Transverse colon (tissue), 4 donors: ENCODE measurements at regions not wholly inside any gene's neighbourhood (a gene's known extent, or its start where the extent isn't known, plus 50 kb on each side); places are given as distances from the start of the nearest gene placed in this dataset.
"Not testable (repeated sequence)": the region's sequence is repeated elsewhere in the genome, so short reads cannot be mapped to it uniquely, and the experiment has no call there.

Source experiments
- DNase-seq: peaks from one replicate; pipeline ENCODE4 v3.0.0-alpha.2; 2019
- H3K27ac ChIP-seq, 4 donors: fragments of 200-600 bp; sonication (generic); 2 replicates each; pipeline ENCODE4 v1.5.1; 2016 to 2018; ENCODE audit warnings: inconsistent platforms in 4 of 4
- H3K27me3 ChIP-seq: fragments of 200-600 bp; sonication (generic); 2 replicates; pipeline ENCODE4 v1.5.1; 2017; ENCODE audit warnings: inconsistent platforms
- H3K36me3 ChIP-seq, 4 donors: fragments of 200-600 bp; sonication (generic); 2 replicates each; pipeline ENCODE4 v1.5.1; 2017 to 2019; ENCODE audit warnings: inconsistent platforms in 4 of 4
- H3K4me1 ChIP-seq, 4 donors: fragments of 200-600 bp; sonication (generic); 2 replicates each; pipeline ENCODE4 v1.5.1; 2017 to 2020; ENCODE audit warnings: inconsistent platforms in 4 of 4
- H3K4me3 ChIP-seq, 4 donors: fragments of 200-600 bp; sonication (generic); 1 replicate in 1 of 4; 2 replicates in 3 of 4; pipeline versions ENCODE4 v1.5.1 to v1.6.1; 2017 to 2019; ENCODE audit warnings: inconsistent platforms in 4 of 4
- H3K9me3 ChIP-seq, 2 donors: fragments of 200-600 bp; sonication (generic); 2 replicates each; pipeline ENCODE4 v1.5.1; 2017 to 2019; ENCODE audit warnings: inconsistent platforms in 2 of 2
- CTCF ChIP-seq, 5 experiments: fragments of 200-600 bp in 3 of 5; fragments of 450-650 bp in 2 of 5; sonication (generic) in 3 of 5; IDR thresholded peaks; 1 replicate in 2 of 5; 2 replicates in 3 of 5; pipeline ENCODE4 v1.5.1; 2016 to 2017; ENCODE audit warnings: antibody characterized with exemption in 5 of 5, inconsistent platforms in 3 of 5, mild to moderate bottlenecking in 2 of 5, moderate library complexity in 1 of 5
- EP300 ChIP-seq: sonication (generic); formaldehyde crosslinking; IDR thresholded peaks from one replicate; pipeline ENCODE4 v1.6.1; 2017; ENCODE audit warnings: antibody characterized with exemption, low read depth
- POLR2A ChIP-seq: fragments of 450-650 bp; IDR thresholded peaks from one replicate; pipeline ENCODE4 v1.6.1; 2016; ENCODE audit warnings: antibody characterized with exemption, mild to moderate bottlenecking, moderate library complexity
- POLR2AphosphoS5 ChIP-seq, 3 donors: sonication (generic); formaldehyde crosslinking; IDR thresholded peaks; one replicate each; pipeline ENCODE4 v1.6.1; 2016; ENCODE audit warnings: antibody characterized with exemption in 3 of 3
- WGBS, 2 donors: methylation state at CpG; one replicate each; pipeline ENCODE4 v1.1.5; 2018; ENCODE audit warnings: low coverage in 1 of 2; 5-methylcytosine and 5-hydroxymethylcytosine counted together
- in situ Hi-C, 4 donors: fragments of 200-750 bp; cut with MboI; loops; one replicate each; pipeline versions ENCODE4 v1.15.0 to v1.15.1; 2017; ENCODE audit warnings: low sequenced_read_pairs in 3 of 4, low pct_ligation_motif_present in 1 of 4, low pct_unique_long_range_greater_than_20kb in 1 of 4
- intact Hi-C: fragments of 100-400 bp; cut with DNase I; formaldehyde crosslinking; loops from one replicate; pipeline ENCODE4 v1.15.1; 2023; ENCODE audit warnings: low total_unique reads

GRCh38 chr7:119640326-119640725 is 632.6 kb upstream of the KCND2 start:
- no peak for DNase-seq
- no peaks in the 10 kb centered on the region for H3K9me3 ChIP-seq
- no peak overlapping the region for H3K27ac ChIP-seq
- no peak overlapping the region for H3K4me3 ChIP-seq
- WGBS, 2 donors, result 75 to 79% methylated on average over 4 of the region's 4 CpGs
- no peaks in the 10 kb centered on the region for H3K4me1 ChIP-seq
- TF ChIP-seq POLR2A (no peak), EP300 (no peak), POLR2AphosphoS5 (IDR thresholded peaks at IDR 0.05) (no peak), CTCF (IDR thresholded peaks at IDR 0.05) (no peak)
- intact Hi-C loops (no loop called here), in situ Hi-C loops (no loop called here)
- H3K27me3 ChIP-seq, result no peaks in the 10 kb centered on the region
- no peaks in the 10 kb centered on the region for H3K36me3 ChIP-seq

GRCh38 chr7:119640861-119641260 is 632.1 kb upstream of the KCND2 start:
- no peaks in the 10 kb centered on the region for H3K27me3 ChIP-seq
- H3K36me3 ChIP-seq, result no peaks in the 10 kb centered on the region
- H3K4me1 ChIP-seq, result no peaks in the 10 kb centered on the region
- 66% methylated on average over 3 to 4 of the region's 4 CpGs for WGBS, 2 donors
- TF ChIP-seq POLR2A, result no peak
- TF ChIP-seq EP300, result no peak
- in situ Hi-C loops, result no loop called here
- no peak overlapping the region for H3K27ac ChIP-seq
- H3K9me3 ChIP-seq, result no peaks in the 10 kb centered on the region
- no peak overlapping the region for H3K4me3 ChIP-seq
- DNase-seq, result no peak
- intact Hi-C loops, result no loop called here

GRCh38 chr7:119643558-119643957 is 629.4 kb upstream of the KCND2 start:
- intact Hi-C loops (no loop called here), in situ Hi-C loops (no loop called here)
- no peak for DNase-seq
- Histone ChIP-seq H3K27ac (no peak overlapping the region), H3K27me3 (no peaks in the 10 kb centered on the region), H3K4me3 (no peak overlapping the region), H3K36me3 (no peaks in the 10 kb centered on the region), H3K4me1 (no peaks in the 10 kb centered on the region), H3K9me3 (peaks cover 0 to 4% of the 10 kb centered on the region in 2 donors)
- WGBS, 2 donors, result 79 to 97% methylated on average over 4 to 6 of the region's 6 CpGs
- TF ChIP-seq POLR2A (no peak), POLR2AphosphoS5 (IDR thresholded peaks at IDR 0.05) (no peak), EP300 (no peak), CTCF (IDR thresholded peaks at IDR 0.05) (no peak)

GRCh38 chr7:119647286-119647685 is 625.7 kb upstream of the KCND2 start:
- H3K27me3 ChIP-seq, result no peaks in the 10 kb centered on the region
- no peak overlapping the region for H3K27ac ChIP-seq
- TF ChIP-seq CTCF (IDR thresholded peaks at IDR 0.05), result no peak
- no peak for TF ChIP-seq POLR2A
- no peak for TF ChIP-seq EP300
- TF ChIP-seq POLR2AphosphoS5 (IDR thresholded peaks at IDR 0.05), result no peak
- H3K36me3 ChIP-seq, result no peaks in the 10 kb centered on the region
- H3K9me3 ChIP-seq, result peaks cover 0 to 4% of the 10 kb centered on the region in 2 donors
- WGBS, 2 donors, result 68% methylated on average over 1 of the region's 1 CpG; no CpG with 5 or more reads in 1 of the 2 donors
- no peak for DNase-seq
- H3K4me3 ChIP-seq, result no peak overlapping the region
- in situ Hi-C loops, result no loop called here
- intact Hi-C loops, result no loop called here
- H3K4me1 ChIP-seq, result no peaks in the 10 kb centered on the region

GRCh38 chr7:119648752-119649151 is 624.2 kb upstream of the KCND2 start:
- H3K27me3 ChIP-seq, H3K27ac ChIP-seq, DNase-seq, H3K4me1 ChIP-seq, H3K36me3 ChIP-seq, intact Hi-C loops, H3K4me3 ChIP-seq, in situ Hi-C loops, H3K9me3 ChIP-seq: not testable (repeated sequence)
- 74 to 77% methylated on average over 3 of the region's 3 CpGs for whole genome bisulfite sequencing, 2 donors
